NCI-H1417 treated with DMSO at 0.1 percent for 48 hours (cell line): ENCODE measurements at regions not wholly inside any gene's neighbourhood (a gene's known extent, or its start where the extent isn't known, plus 50 kb on each side); places are given as distances from the start of the nearest gene placed in this dataset.

ENCODE experiments used
- DNase-seq: peaks from one replicate; lab custom pipeline; 2025; lab: John Stamatoyannopoulos, UW

GRCh38 chr1:59244891-59245290 lies 52.0 kb upstream of the FGGY start:
- no peak for DNase-seq
